Heart right ventricle (tissue), 16 donors: ENCODE measurements at regions not wholly inside any gene's neighbourhood (a gene's known extent, or its start where the extent isn't known, plus 50 kb on each side); places are given as distances from the start of the nearest gene placed in this dataset.

Experiments used
- ATAC-seq, 8 donors: fragments of 200-7000 bp; cut with Tn5 transposase; one replicate each; pipeline ENCODE4 v1.9.1; 2020; ENCODE audit warnings: mild to moderate bottlenecking in 8 of 8, moderate library complexity in 8 of 8, moderate number of reproducible peaks in 1 of 8
- DNase-seq, 2 donors: peaks; one replicate each; pipeline ENCODE4 v3.0.0-alpha.2; 2020
- H3K27ac ChIP-seq, 10 donors: fragments of 200-600 bp; sonication (generic) in 2 of 10; one replicate each; pipeline versions ENCODE4 v1.5.0 to v1.8.0; 2020 to 2022; ENCODE audit warnings: mild to moderate bottlenecking in 3 of 10
- H3K27me3 ChIP-seq, 7 donors: fragments of 200-600 bp; one replicate each; pipeline ENCODE4 v1.8.0; 2021 to 2022; ENCODE audit warnings: mild to moderate bottlenecking in 2 of 7
- H3K36me3 ChIP-seq, 9 donors: fragments of 200-600 bp; sonication (generic) in 1 of 9; one replicate each; pipeline versions ENCODE4 v1.5.0 to v1.8.0; 2020 to 2022; ENCODE audit warnings: mild to moderate bottlenecking in 2 of 9
- H3K4me1 ChIP-seq, 9 donors: fragments of 200-600 bp; sonication (generic) in 1 of 9; one replicate each; pipeline versions ENCODE4 v1.5.0 to v1.8.0; 2020 to 2022; ENCODE audit warnings: mild to moderate bottlenecking in 4 of 9
- H3K4me3 ChIP-seq, 10 donors: fragments of 200-600 bp; sonication (generic) in 2 of 10; one replicate each; pipeline versions ENCODE4 v1.5.0 to v1.8.0; 2020 to 2022; ENCODE audit warnings: mild to moderate bottlenecking in 7 of 10, moderate library complexity in 2 of 10
- H3K9me3 ChIP-seq, 11 donors: fragments of 200-600 bp in 10 of 11; sonication (generic) in 2 of 11; one replicate each; pipeline versions ENCODE4 v1.5.0 to v1.8.0; 2013 to 2022; ENCODE audit warnings: mild to moderate bottlenecking in 2 of 11, control low read depth in 1 of 11, moderate library complexity in 1 of 11
- CTCF ChIP-seq, 9 donors: fragments of 200-600 bp; sonication (generic) in 2 of 9; IDR thresholded peaks; one replicate each; pipeline versions ENCODE4 v1.5.0 to v1.8.0; 2021 to 2022; ENCODE audit warnings: antibody characterized with exemption in 9 of 9, mild to moderate bottlenecking in 5 of 9, moderate library complexity in 1 of 9
- WGBS, 2 donors: extraction: QIAGEN DNeasy Blood & Tissue Kit; methylation state at CpG; one replicate each; pipeline ENCODE4 v1.1.7; 2013; ENCODE audit warnings: inconsistent platforms in 1 of 2; 5-methylcytosine and 5-hydroxymethylcytosine counted together
- intact Hi-C, 10 donors: fragments of 100-400 bp; cut with DNase I; formaldehyde crosslinking; loops; one replicate each; pipeline versions ENCODE4 v1.11.1 to v1.14.2; 2022
- donor health status: Arrhythmogenic right ventricular cardiomyopathy.
- donor health status: ischemic (EF 13 %, LVEDD 7.1; RV severe dilation, severe dysfunction).
- donor health status: healthy with polysubstance abuse.
- donor health status: DM: no; HTN: yes; CAD: no.
- donor health status: DM: no; HTN: no; CAD: no.
- donor health status: ischemic (EF 25% LVEDD 6.9; RV normal size, moderate dysfunction).
- donor health status: ischemic (EF 25% LVEDD 5.7; RV mildly dilated, moderate dysfunction).
- donor health status: healthy.
- donor health status: DM: yes; HTN: yes; CAD: no.
- donor health status: Ischemic cardiomyopathy.
- donor health status: ischemic (EF 35%, LVEDD 5.7; RV mildly dilated, moderate dysfunction).
- donor health status: nonischemic (EF 11% LVEDD 7.7; RV severe dilation, severe dysfunction).
- donor health status: DM: yes; HTN: yes; CAD: no.
- donor health status: PGD.
- donor health status: ischemic (EF 29% LVEDD 5.4; RV normal size, mild dysfunction).
- donor health status: nonischemic (EF 23%, LVEDD 6.1; RV moderate dilation, normal function).

GRCh38 chr5:13325765-13326164 is 618.7 kb downstream of the DNAH5 start:
- H3K9me3 ChIP-seq: peaks cover 0 to 11% (median 2%) of the 10 kb centered on the region in 11 donors
- no peaks in the 10 kb centered on the region for H3K27me3 ChIP-seq
- intact Hi-C loops: no loop called here
- H3K4me1 ChIP-seq: no peaks in the 10 kb centered on the region
- ATAC-seq (no peak), DNase-seq (no peak)
- 50 to 51% methylated on average over 1 of the region's 1 CpG for WGBS, 2 donors
- H3K36me3 ChIP-seq: no peaks in the 10 kb centered on the region
- no peak for TF ChIP-seq CTCF (IDR thresholded peaks at IDR 0.05)
- no peak overlapping the region for H3K27ac ChIP-seq
- no peak overlapping the region for H3K4me3 ChIP-seq

- no peak overlapping the region for H3K4me3 ChIP-seq
- H3K27ac ChIP-seq: no peak overlapping the region
- no peaks in the 10 kb centered on the region for H3K4me1 ChIP-seq
- ATAC-seq (no peak), DNase-seq (no peak)
- no peaks in the 10 kb centered on the region for H3K27me3 ChIP-seq
- intact Hi-C loops: no loop called here
- no peaks in the 10 kb centered on the region for H3K36me3 ChIP-seq
- H3K9me3 ChIP-seq: peaks cover 0 to 20% (median 8%) of the 10 kb centered on the region in 11 donors
- no peak for TF ChIP-seq CTCF (IDR thresholded peaks at IDR 0.05)
Observed at GRCh38 chr5:13322769-13323168, 621.7 kb downstream of the DNAH5 start.

GRCh38 chr5:13317654-13318053 is 626.8 kb downstream of the DNAH5 start:
- no peak overlapping the region for H3K27ac ChIP-seq
- H3K4me1 ChIP-seq: no peaks in the 10 kb centered on the region
- DNase-seq (no peak), ATAC-seq (no peak)
- no peaks in the 10 kb centered on the region for H3K27me3 ChIP-seq
- no peaks in the 10 kb centered on the region for H3K36me3 ChIP-seq
- no peak overlapping the region for H3K4me3 ChIP-seq
- TF ChIP-seq CTCF (IDR thresholded peaks at IDR 0.05): no peak
- intact Hi-C loops: no loop called here
- H3K9me3 ChIP-seq: peaks cover 0 to 37% (median 8%) of the 10 kb centered on the region in 11 donors
- WGBS, 2 donors: 54 to 57% methylated on average over 3 of the region's 3 CpGs

GRCh38 chr5:13316176-13316575 is 628.3 kb downstream of the DNAH5 start:
- no peak overlapping the region for H3K27ac ChIP-seq
- intact Hi-C loops: no loop called here

More at GRCh38 chr5:13316176-13316575, 628.3 kb downstream of the DNAH5 start:
- H3K9me3 ChIP-seq: peaks cover 0 to 37% (median 8%) of the 10 kb centered on the region in 11 donors
- H3K27me3 ChIP-seq: no peaks in the 10 kb centered on the region
- H3K36me3 ChIP-seq: no peaks in the 10 kb centered on the region
- TF ChIP-seq CTCF (IDR thresholded peaks at IDR 0.05): no peak
- H3K4me3 ChIP-seq: no peak overlapping the region
- 57 to 61% methylated on average over 2 of the region's 2 CpGs for WGBS, 2 donors
- DNase-seq (no peak), ATAC-seq (no peak)
- no peaks in the 10 kb centered on the region for H3K4me1 ChIP-seq
